HG03460 (cell line): ENCODE measurements at regions not wholly inside any gene's neighbourhood (a gene's known extent, or its start where the extent isn't known, plus 50 kb on each side); places are given as distances from the start of the nearest gene placed in this dataset.
"Not testable (repeated sequence)": the region's sequence is repeated elsewhere in the genome, so short reads cannot be mapped to it uniquely, and the experiment has no call there.

Source experiments
- ATAC-seq: cut with Tn5 transposase; IDR thresholded peaks from one replicate; pipeline ENCODE4 v1.9.1; 2021; ENCODE audit not compliant: unreplicated experiment

- no peak for ATAC-seq
These were observed 134.8 kb upstream of the TNFSF4 start for GRCh38 chr1:173341971-173342370.

GRCh38 chr1:173342736-173343135 is 134.4 kb upstream of the PRDX6 start:
- ATAC-seq = no peak

GRCh38 chr1:173344034-173344743 is 132.9 kb upstream of the PRDX6 start:
- ATAC-seq = no peak

- no peak for ATAC-seq
These were observed 129.8 kb upstream of the PRDX6 start for GRCh38 chr1:173347282-173347818.

GRCh38 chr1:173352635-173353034 is 124.5 kb upstream of the PRDX6 start:
- ATAC-seq = not testable (repeated sequence)

- ATAC-seq = no peak
These were observed 123.8 kb upstream of the PRDX6 start for GRCh38 chr1:173353350-173353749.

- no peak for ATAC-seq
These were observed 122.2 kb upstream of the PRDX6 start for GRCh38 chr1:173354937-173355280.

GRCh38 chr1:173355281-173356031 is 121.7 kb upstream of the PRDX6 start:
- ATAC-seq = peak; percentile 57

- peak; percentile 42 for ATAC-seq
These were observed 120.9 kb upstream of the PRDX6 start for GRCh38 chr1:173356191-173356762.

- ATAC-seq = no peak
These were observed 116.6 kb upstream of the PRDX6 start for GRCh38 chr1:173360487-173361063.

GRCh38 chr1:173362543-173362942 is 114.6 kb upstream of the PRDX6 start:
- no peak for ATAC-seq

- ATAC-seq = no peak
These were observed 112.3 kb upstream of the PRDX6 start for GRCh38 chr1:173364827-173365226.

GRCh38 chr1:173365341-173365740 is 111.8 kb upstream of the PRDX6 start:
- ATAC-seq = no peak

GRCh38 chr1:173367136-173367535 is 110.0 kb upstream of the PRDX6 start:
- ATAC-seq = no peak

- not testable (repeated sequence) for ATAC-seq
These were observed 106.5 kb upstream of the PRDX6 start for GRCh38 chr1:173370586-173370985.

- not testable (repeated sequence) for ATAC-seq
These were observed 101.1 kb upstream of the PRDX6 start for GRCh38 chr1:173376065-173376464.

- no peak for ATAC-seq
These were observed 99.9 kb upstream of the PRDX6 start for GRCh38 chr1:173377266-173377665.

- no peak for ATAC-seq
These were observed 93.8 kb upstream of the PRDX6 start for GRCh38 chr1:173383351-173383750.

- no peak for ATAC-seq
These were observed 88.8 kb upstream of the PRDX6 start for GRCh38 chr1:173388352-173388751.

GRCh38 chr1:173392895-173393658 is 84.1 kb upstream of the PRDX6 start:
- no peak for ATAC-seq

GRCh38 chr1:173393659-173394000 is 83.5 kb upstream of the PRDX6 start:
- ATAC-seq = no peak
